Stimulated activated CD4-positive, alpha-beta T cell treated with anti-CD3 and anti-CD28 coated beads, Interleukin-2, amount 100 ng/mL, for 48 hours (primary cell): ENCODE measurements at regions not wholly inside any gene's neighbourhood (a gene's known extent, or its start where the extent isn't known, plus 50 kb on each side); places are given as distances from the start of the nearest gene placed in this dataset.

ENCODE experiments used
- DNase-seq, 2 donors: peaks; one replicate each; pipeline ENCODE4 v3.0.0-alpha.2; 2020

GRCh38 chr6:139588734-139589593 lies 214.5 kb upstream of the CITED2 start:
- DNase-seq: no peak

GRCh38 chr6:139588076-139588639 lies 213.7 kb upstream of the CITED2 start:
- no peak for DNase-seq

GRCh38 chr6:139587469-139587868 lies 213.0 kb upstream of the CITED2 start:
- DNase-seq: no peak

GRCh38 chr6:139586273-139586672 lies 211.8 kb upstream of the CITED2 start:
- DNase-seq: no peak

GRCh38 chr6:139584599-139584998 lies 210.2 kb upstream of the CITED2 start:
- DNase-seq: no peak

GRCh38 chr6:139583420-139583819 lies 209.0 kb upstream of the CITED2 start:
- no peak for DNase-seq

GRCh38 chr6:139582956-139583355 lies 208.5 kb upstream of the CITED2 start:
- no peak for DNase-seq

GRCh38 chr6:139581485-139581865 lies 207.0 kb upstream of the CITED2 start:
- DNase-seq: no peak

- no peak for DNase-seq
Observed at GRCh38 chr6:139580592-139581484, 206.4 kb upstream of the CITED2 start.

GRCh38 chr6:139577763-139578604 lies 203.5 kb upstream of the CITED2 start:
- no peak for DNase-seq

- DNase-seq: no peak
Observed at GRCh38 chr6:139577124-139577762, 202.8 kb upstream of the CITED2 start.

GRCh38 chr6:139572001-139572400 lies 197.6 kb upstream of the CITED2 start:
- DNase-seq: no peak

GRCh38 chr6:139570166-139570565 lies 195.7 kb upstream of the CITED2 start:
- no peak for DNase-seq

- no peak for DNase-seq
Observed at GRCh38 chr6:139569566-139569965, 195.1 kb upstream of the CITED2 start.

GRCh38 chr6:139568956-139569538 lies 194.6 kb upstream of the CITED2 start:
- DNase-seq: no peak

GRCh38 chr6:139568151-139568955 lies 193.9 kb upstream of the CITED2 start:
- no peak for DNase-seq

GRCh38 chr6:139567095-139567494 lies 192.6 kb upstream of the CITED2 start:
- DNase-seq: no peak

- DNase-seq: no peak
Observed at GRCh38 chr6:139565591-139565990, 191.1 kb upstream of the CITED2 start.

- DNase-seq: no peak
Observed at GRCh38 chr6:139557547-139557946, 183.1 kb upstream of the CITED2 start.

- DNase-seq: no peak
Observed at GRCh38 chr6:139556532-139556931, 182.1 kb upstream of the CITED2 start.

GRCh38 chr6:139553916-139554315 lies 179.5 kb upstream of the CITED2 start:
- DNase-seq: no peak
